Activated T-cell treated with anti-CD3 and anti-CD28 coated beads for 48 hours (primary cell): ENCODE measurements at regions not wholly inside any gene's neighbourhood (a gene's known extent, or its start where the extent isn't known, plus 50 kb on each side); places are given as distances from the start of the nearest gene placed in this dataset.
A peak's percentile ranks its signal among the peaks of the same experiment; 100 is the strongest.

Experiments used
- DNase-seq: peaks from one replicate; pipeline ENCODE4 v3.0.0-alpha.2; 2020; ENCODE audit warnings: low read depth

GRCh38 chr16:48829336-48830310, 219.6 kb upstream of the N4BP1 start:
- no peak for DNase-seq

- DNase-seq, result no peak
Observed at GRCh38 chr16:48824271-48824670, 214.3 kb upstream of the N4BP1 start.

- DNase-seq, result no peak
Observed at GRCh38 chr16:48822431-48822830, 212.5 kb upstream of the N4BP1 start.

- no peak for DNase-seq
Observed at GRCh38 chr16:48820379-48820778, 210.4 kb upstream of the N4BP1 start.

GRCh38 chr16:48818257-48818656, 208.3 kb upstream of the N4BP1 start:
- DNase-seq, result no peak

- no peak for DNase-seq
Observed at GRCh38 chr16:48817032-48817431, 207.1 kb upstream of the N4BP1 start.

GRCh38 chr16:48816393-48816792, 206.4 kb upstream of the N4BP1 start:
- DNase-seq, result no peak

- no peak for DNase-seq
Observed at GRCh38 chr16:48814994-48815393, 205.0 kb upstream of the N4BP1 start.

GRCh38 chr16:48813485-48813884, 203.5 kb upstream of the N4BP1 start:
- no peak for DNase-seq

- no peak for DNase-seq
Observed at GRCh38 chr16:48812856-48813255, 202.9 kb upstream of the N4BP1 start.

GRCh38 chr16:48811478-48811877, 201.5 kb upstream of the N4BP1 start:
- DNase-seq, result no peak

GRCh38 chr16:48810803-48811453, 200.9 kb upstream of the N4BP1 start:
- DNase-seq, result no peak

GRCh38 chr16:48810436-48810802, 200.4 kb upstream of the N4BP1 start:
- no peak for DNase-seq

GRCh38 chr16:48790151-48790550, 180.2 kb upstream of the N4BP1 start:
- DNase-seq, result no peak

GRCh38 chr16:48788475-48788874, 178.5 kb upstream of the N4BP1 start:
- no peak for DNase-seq

- DNase-seq, result no peak
Observed at GRCh38 chr16:48745541-48745940, 135.6 kb upstream of the N4BP1 start.

- no peak for DNase-seq
Observed at GRCh38 chr16:48740964-48741363, 131.0 kb upstream of the N4BP1 start.

GRCh38 chr16:48734220-48734619, 124.2 kb upstream of the N4BP1 start:
- no peak for DNase-seq

- DNase-seq, result no peak
Observed at GRCh38 chr16:48704710-48705109, 94.7 kb upstream of the N4BP1 start.

GRCh38 chr16:48687421-48688038, 77.5 kb upstream of the N4BP1 start:
- peak; percentile 20 for DNase-seq

GRCh38 chr16:48684148-48684547, 74.2 kb upstream of the N4BP1 start:
- DNase-seq, result no peak

GRCh38 chr16:48682971-48683370, 73.0 kb upstream of the N4BP1 start:
- no peak for DNase-seq

GRCh38 chr16:48681520-48681919, 71.5 kb upstream of the N4BP1 start:
- DNase-seq, result no peak
